Transverse colon (tissue), 3 donors: ENCODE measurements at regions not wholly inside any gene's neighbourhood (a gene's known extent, or its start where the extent isn't known, plus 50 kb on each side); places are given as distances from the start of the nearest gene placed in this dataset.

Experiments used
- CTCF ChIP-seq, 5 experiments: fragments of 200-600 bp in 3 of 5; fragments of 450-650 bp in 2 of 5; sonication (generic) in 3 of 5; IDR thresholded peaks; 1 replicate in 2 of 5; 2 replicates in 3 of 5; pipeline ENCODE4 v1.5.1; 2016 to 2017; ENCODE audit warnings: antibody characterized with exemption in 5 of 5, inconsistent platforms in 3 of 5, mild to moderate bottlenecking in 2 of 5, moderate library complexity in 1 of 5
- EP300 ChIP-seq: sonication (generic); formaldehyde crosslinking; IDR thresholded peaks from one replicate; pipeline ENCODE4 v1.6.1; 2017; ENCODE audit warnings: antibody characterized with exemption, low read depth
- POLR2A ChIP-seq: fragments of 450-650 bp; IDR thresholded peaks from one replicate; pipeline ENCODE4 v1.6.1; 2016; ENCODE audit warnings: antibody characterized with exemption, mild to moderate bottlenecking, moderate library complexity

DNA sequence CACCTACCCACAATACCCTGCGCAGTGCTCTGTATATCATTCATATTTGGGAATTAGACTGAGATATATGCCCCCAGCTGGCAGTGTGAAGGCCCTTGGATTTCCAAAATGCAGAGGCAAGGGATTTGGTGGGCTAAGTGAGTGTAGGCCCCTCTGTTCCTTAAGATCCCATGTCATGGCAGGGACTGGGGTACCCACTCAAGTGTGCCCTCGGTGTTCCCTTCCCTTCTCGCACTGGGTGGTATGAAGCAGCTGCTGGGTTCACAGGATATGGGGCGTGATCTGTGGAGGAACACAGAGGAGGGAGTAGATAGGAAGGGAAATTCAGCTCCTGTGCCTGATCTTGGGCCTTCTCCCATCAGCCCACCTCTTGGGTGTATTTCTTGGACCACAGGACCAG, 63.1 kb upstream of the VASH1 start:
- TF ChIP-seq EP300 (no peak), POLR2A (no peak), CTCF (IDR thresholded peaks at IDR 0.05) (no peak)
